Colonic mucosa (tissue), 4 donors: ENCODE measurements at regions not wholly inside any gene's neighbourhood (a gene's known extent, or its start where the extent isn't known, plus 50 kb on each side); places are given as distances from the start of the nearest gene placed in this dataset.

Experiments
- DNase-seq: peaks from one replicate; pipeline ENCODE4 v3.0.0-alpha.2; 2020
- H3K27ac ChIP-seq: fragments of 200-600 bp; one replicate; pipeline ENCODE4 v1.8.0; 2021
- H3K27me3 ChIP-seq: fragments of 200-600 bp; one replicate; pipeline ENCODE4 v1.8.0; 2021
- H3K36me3 ChIP-seq: fragments of 200-600 bp; one replicate; pipeline ENCODE4 v1.8.0; 2021
- H3K4me1 ChIP-seq: fragments of 200-600 bp; one replicate; pipeline ENCODE4 v1.8.0; 2021; ENCODE audit warnings: mild to moderate bottlenecking
- H3K4me3 ChIP-seq: fragments of 200-600 bp; one replicate; pipeline ENCODE4 v1.8.0; 2021
- H3K9ac ChIP-seq, 2 donors: one replicate each; pipeline ENCODE4 v1.7.0; 2013; ENCODE audit warnings: control low read depth in 2 of 2, low read depth in 2 of 2, low read length in 2 of 2
- H3K9me3 ChIP-seq: fragments of 200-600 bp; one replicate; pipeline ENCODE4 v1.8.0; 2021
- CTCF ChIP-seq: fragments of 200-600 bp; IDR thresholded peaks from one replicate; pipeline ENCODE4 v1.8.0; 2022; ENCODE audit warnings: antibody characterized with exemption, mild to moderate bottlenecking
- intact Hi-C: fragments of 100-400 bp; cut with DNase I; formaldehyde crosslinking; loops from one replicate; pipeline ENCODE4 v1.14.1; 2022
- donor health status: healthy.
- donor health status: DM: no; HTN: no; CAD: no.
- donor health status: DM: no; HTN: no; CAD: no.

- no peaks in the 10 kb centered on the region for H3K36me3 ChIP-seq
- TF ChIP-seq CTCF, result no peak
- no peak overlapping the region for H3K27ac ChIP-seq
- no peak for DNase-seq
- no peak overlapping the region for H3K4me3 ChIP-seq
- no peaks in the 10 kb centered on the region for H3K27me3 ChIP-seq
- H3K9me3 ChIP-seq, result no peaks in the 10 kb centered on the region
- H3K4me1 ChIP-seq, result no peaks in the 10 kb centered on the region
- H3K9ac ChIP-seq, result no peak overlapping the region
- intact Hi-C loops, result no loop called here
Measured at GRCh38 chr10:10946801-10947200, 70.9 kb upstream of the CELF2 start.

- no peak overlapping the region for H3K4me3 ChIP-seq
- no peaks in the 10 kb centered on the region for H3K4me1 ChIP-seq
- no peaks in the 10 kb centered on the region for H3K36me3 ChIP-seq
- TF ChIP-seq CTCF, result no peak
- no peaks in the 10 kb centered on the region for H3K27me3 ChIP-seq
- no peak overlapping the region for H3K9ac ChIP-seq
- H3K27ac ChIP-seq, result no peak overlapping the region
- no peak for DNase-seq
- no peaks in the 10 kb centered on the region for H3K9me3 ChIP-seq
- intact Hi-C loops, result no loop called here
Measured at GRCh38 chr10:10951675-10952074, 66.0 kb upstream of the CELF2 start.

- Histone ChIP-seq H3K27ac (no peak overlapping the region), H3K9ac (no peak overlapping the region), H3K4me3 (no peak overlapping the region), H3K9me3 (no peaks in the 10 kb centered on the region), H3K36me3 (no peaks in the 10 kb centered on the region), H3K4me1 (no peaks in the 10 kb centered on the region), H3K27me3 (no peaks in the 10 kb centered on the region)
- intact Hi-C loops, result no loop called here
- no peak for DNase-seq
- no peak for TF ChIP-seq CTCF
Measured at GRCh38 chr10:10952800-10953199, 64.9 kb upstream of the CELF2 start.

- Histone ChIP-seq H3K4me1 (no peaks in the 10 kb centered on the region), H3K9me3 (no peaks in the 10 kb centered on the region), H3K9ac (no peak overlapping the region), H3K27me3 (no peaks in the 10 kb centered on the region), H3K27ac (no peak overlapping the region), H3K36me3 (no peaks in the 10 kb centered on the region), H3K4me3 (no peak overlapping the region)
- TF ChIP-seq CTCF, result no peak
- intact Hi-C loops, result no loop called here
- no peak for DNase-seq
Measured at GRCh38 chr10:10956681-10957542, 60.8 kb upstream of the CELF2 start.

DNA sequence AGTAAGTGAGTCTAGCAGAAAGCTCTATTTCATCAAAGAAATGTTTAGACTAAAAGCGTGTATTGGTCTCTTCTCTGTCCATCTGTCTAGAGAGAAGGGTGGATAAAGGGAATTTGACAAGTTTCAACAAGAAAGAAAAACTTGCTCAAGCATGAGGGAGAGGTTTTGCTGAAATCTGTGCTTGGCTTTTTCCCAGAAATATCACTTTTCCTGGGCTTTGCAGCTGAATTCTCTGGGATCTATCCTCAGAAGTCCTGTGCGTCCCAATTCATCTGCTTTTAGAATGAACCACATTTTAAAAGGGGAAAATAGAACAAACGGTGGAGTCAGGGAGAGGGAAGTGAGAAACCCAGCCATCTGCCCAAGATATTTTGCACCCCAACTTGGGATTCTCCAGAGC, 59.6 kb upstream of the CELF2 start:
- Histone ChIP-seq H3K4me3 (no peak overlapping the region), H3K27me3 (no peaks in the 10 kb centered on the region), H3K36me3 (no peaks in the 10 kb centered on the region), H3K27ac (no peak overlapping the region), H3K9me3 (no peaks in the 10 kb centered on the region), H3K4me1 (no peaks in the 10 kb centered on the region), H3K9ac (no peak overlapping the region)
- no peak for TF ChIP-seq CTCF
- DNase-seq, result no peak
- intact Hi-C loops, result no loop called here
